ENCODE measurements at regions not wholly inside any gene's neighbourhood (a gene's known extent, or its start where the extent isn't known, plus 50 kb on each side); places are given as distances from the start of the nearest gene placed in this dataset.

DNA sequence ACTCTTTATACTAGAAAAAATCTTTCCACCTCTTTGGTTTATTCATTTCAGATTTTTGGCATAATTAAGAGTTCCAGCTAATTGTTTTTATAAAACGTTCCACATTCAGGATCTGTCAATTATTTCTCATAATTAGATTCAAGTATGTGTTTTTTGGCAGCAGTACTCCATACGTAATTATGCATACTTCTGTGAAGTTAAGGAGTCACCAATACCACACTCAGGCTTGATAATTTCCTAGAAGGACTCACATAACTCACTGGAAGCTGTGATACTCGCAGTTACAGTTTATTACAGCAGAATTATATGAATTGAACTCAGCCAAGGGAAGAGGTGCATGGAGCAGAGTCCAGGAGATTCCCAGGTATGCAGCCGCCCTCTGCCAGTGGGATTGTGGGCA lies 290.5 kb upstream of the AKR1E2 start:
- TF ChIP-seq, protein P1, sequence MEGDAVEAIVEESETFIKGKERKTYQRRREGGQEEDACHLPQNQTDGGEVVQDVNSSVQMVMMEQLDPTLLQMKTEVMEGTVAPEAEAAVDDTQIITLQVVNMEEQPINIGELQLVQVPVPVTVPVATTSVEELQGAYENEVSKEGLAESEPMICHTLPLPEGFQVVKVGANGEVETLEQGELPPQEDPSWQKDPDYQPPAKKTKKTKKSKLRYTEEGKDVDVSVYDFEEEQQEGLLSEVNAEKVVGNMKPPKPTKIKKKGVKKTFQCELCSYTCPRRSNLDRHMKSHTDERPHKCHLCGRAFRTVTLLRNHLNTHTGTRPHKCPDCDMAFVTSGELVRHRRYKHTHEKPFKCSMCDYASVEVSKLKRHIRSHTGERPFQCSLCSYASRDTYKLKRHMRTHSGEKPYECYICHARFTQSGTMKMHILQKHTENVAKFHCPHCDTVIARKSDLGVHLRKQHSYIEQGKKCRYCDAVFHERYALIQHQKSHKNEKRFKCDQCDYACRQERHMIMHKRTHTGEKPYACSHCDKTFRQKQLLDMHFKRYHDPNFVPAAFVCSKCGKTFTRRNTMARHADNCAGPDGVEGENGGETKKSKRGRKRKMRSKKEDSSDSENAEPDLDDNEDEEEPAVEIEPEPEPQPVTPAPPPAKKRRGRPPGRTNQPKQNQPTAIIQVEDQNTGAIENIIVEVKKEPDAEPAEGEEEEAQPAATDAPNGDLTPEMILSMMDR (IDR thresholded peaks at IDR 0.05): no peak
- TF ChIP-seq POLR2A (IDR thresholded peaks at IDR 0.05): no peak

Data from thyroid gland (tissue), 4 donors.